ENCODE measurements at regions not wholly inside any gene's neighbourhood (a gene's known extent, or its start where the extent isn't known, plus 50 kb on each side); places are given as distances from the start of the nearest gene placed in this dataset.

DNA sequence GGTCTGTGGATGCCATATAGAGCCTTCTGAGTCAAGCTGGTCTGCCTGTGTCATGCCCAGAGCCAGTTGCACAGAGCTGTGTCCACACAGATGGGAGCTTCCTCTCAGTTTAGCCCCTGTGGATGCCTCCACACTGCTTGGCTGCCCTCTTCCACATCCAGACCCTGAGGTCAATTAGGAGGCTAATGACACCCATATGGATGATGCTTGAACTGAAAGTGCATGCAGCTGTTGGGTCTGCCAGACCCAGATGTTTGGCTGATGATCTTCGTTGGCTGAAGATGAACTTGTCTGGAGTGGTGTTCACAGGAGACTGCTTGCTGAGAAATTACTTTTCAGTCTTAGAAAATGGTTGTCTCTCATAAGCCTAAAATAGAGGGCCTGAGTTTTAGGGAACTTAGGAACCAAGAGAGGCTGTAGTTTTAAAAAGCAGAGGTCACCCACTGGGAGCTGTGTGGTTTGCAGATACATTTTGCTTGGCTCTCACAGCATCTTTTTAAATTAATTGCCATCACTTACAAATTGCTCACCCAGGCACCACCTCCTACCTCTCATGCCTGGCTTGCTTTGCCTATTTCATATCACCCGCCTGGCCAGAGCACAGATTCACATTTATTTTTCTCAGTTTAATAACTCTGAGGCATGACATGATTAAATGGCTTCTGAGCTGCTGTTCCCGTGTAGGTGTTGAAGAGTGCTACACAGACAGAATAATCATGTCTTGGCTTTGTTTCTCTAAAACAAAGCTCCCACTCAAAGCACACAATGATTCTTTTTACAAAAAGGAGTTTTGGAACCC lies 176.1 kb downstream of the MINAR1 start:
- POLR2A ChIA-PET, result no interaction called here

DNA sequence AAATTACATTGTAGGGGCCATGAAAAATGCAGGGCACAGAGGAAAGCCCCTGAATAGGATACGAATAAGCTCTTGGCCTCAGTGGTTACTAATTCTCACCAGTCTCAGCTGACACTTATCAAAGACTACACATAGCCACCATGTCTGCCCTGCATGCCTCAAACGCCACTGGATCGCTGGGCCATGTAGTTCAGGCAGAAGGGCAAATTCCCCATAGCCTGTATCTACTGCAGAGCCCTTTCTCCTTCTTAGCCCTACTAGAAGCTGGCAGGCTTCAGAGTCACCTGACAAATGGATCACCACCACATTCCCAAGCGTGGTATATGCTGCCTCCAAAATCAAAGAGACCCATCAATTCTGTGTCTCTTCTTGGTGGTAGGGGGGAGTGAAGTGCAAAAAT lies 177.4 kb downstream of the MINAR1 start:
- no peak overlapping the region for H3K4me3 ChIP-seq (ENCODE audit: low read depth, low read length)
- no peaks in the 10 kb centered on the region for H3K36me3 ChIP-seq (ENCODE audit: control insufficient read depth in 2 of 2, insufficient read depth in 1 of 2, low read length in 2 of 2)
- no peak overlapping the region for H3K27ac ChIP-seq (ENCODE audit: extremely low read depth, low read depth, low read length)
- H3K4me1 ChIP-seq (ENCODE audit: control insufficient read depth, insufficient read depth, low read length), result no peaks in the 10 kb centered on the region
- no peak for TF ChIP-seq ZBTB21 (tag by site-specific recombination; IDR thresholded peaks at IDR 0.05)
- no peak for TF ChIP-seq PRDM2 (tag by site-specific recombination; IDR thresholded peaks at IDR 0.05; ENCODE audit: borderline replicate concordance)
- TF ChIP-seq ZNF433 (tag by site-specific recombination; IDR thresholded peaks at IDR 0.05; ENCODE audit: low read depth), result no peak
- no peak for TF ChIP-seq MZF1 (tag by site-specific recombination; IDR thresholded peaks at IDR 0.05; ENCODE audit: borderline replicate concordance)
- TF ChIP-seq TCF7L2 (IDR thresholded peaks at IDR 0.05; ENCODE audit: borderline replicate concordance, low read depth, low read length), result no peak
- TF ChIP-seq EGR2 (tag by site-specific recombination; IDR thresholded peaks at IDR 0.05; ENCODE audit: low read depth), result no peak
- TF ChIP-seq ZNF175 (tag by site-specific recombination; IDR thresholded peaks at IDR 0.05), result no peak
- ChIA-PET POLR2A (no interaction called here), CTCF (interaction anchor here (0.7 to 2.2 kb wide), 2 partner anchors 228 to 246 kb away, joined by 3 to 12 read pairs; no protein-coding TSS in a partner anchor)
- H3K9me3 ChIP-seq (ENCODE audit: control insufficient read depth, insufficient read depth, low read depth, low read length), result no peaks in the 10 kb centered on the region

More for the DNA sequence above, 176.1 kb downstream of the MINAR1 start:
- no peaks in the 10 kb centered on the region for H3K9me3 ChIP-seq (ENCODE audit: control insufficient read depth, insufficient read depth, low read depth, low read length)
- CTCF ChIA-PET, result interaction anchor here (0.6 to 1.6 kb wide), 3 partner anchors 11 to 539 kb away, joined by 3 to 14 read pairs (median 3); no protein-coding TSS in a partner anchor
- no peak overlapping the region for H3K4me3 ChIP-seq (ENCODE audit: low read depth, low read length)
- H3K36me3 ChIP-seq (ENCODE audit: control insufficient read depth in 2 of 2, insufficient read depth in 1 of 2, low read length in 2 of 2), result no peaks in the 10 kb centered on the region
- no peaks in the 10 kb centered on the region for H3K4me1 ChIP-seq (ENCODE audit: control insufficient read depth, insufficient read depth, low read length)
- no peak for TF ChIP-seq ZNF24 (tag by site-specific recombination; IDR thresholded peaks at IDR 0.05)
- no peak for TF ChIP-seq MEIS1 (CRISPR knock-in tag; IDR thresholded peaks at IDR 0.05; ENCODE audit: borderline replicate concordance)
- TF ChIP-seq ZNF555 (tag by site-specific recombination; conservative IDR thresholded peaks at IDR 0.05), result no peak
- TF ChIP-seq ZNF112 (tag by site-specific recombination; IDR thresholded peaks at IDR 0.05), result no peak
- TF ChIP-seq PRDM10 (tag by site-specific recombination; IDR thresholded peaks at IDR 0.05), result no peak
- no peak for TF ChIP-seq FEZF1 (tag by site-specific recombination; IDR thresholded peaks at IDR 0.05)
- TF ChIP-seq ZFP41 (tag by site-specific recombination; IDR thresholded peaks at IDR 0.05; ENCODE audit: borderline replicate concordance), result no peak
- TF ChIP-seq HOXD13 (CRISPR knock-in tag; IDR thresholded peaks at IDR 0.05; ENCODE audit: borderline replicate concordance), result no peak
- TF ChIP-seq ZNF266 (tag by site-specific recombination; IDR thresholded peaks at IDR 0.05; ENCODE audit: low read depth), result no peak
- no peak for TF ChIP-seq ZNF169 (tag by site-specific recombination; IDR thresholded peaks at IDR 0.05)
- TF ChIP-seq, protein P1, sequence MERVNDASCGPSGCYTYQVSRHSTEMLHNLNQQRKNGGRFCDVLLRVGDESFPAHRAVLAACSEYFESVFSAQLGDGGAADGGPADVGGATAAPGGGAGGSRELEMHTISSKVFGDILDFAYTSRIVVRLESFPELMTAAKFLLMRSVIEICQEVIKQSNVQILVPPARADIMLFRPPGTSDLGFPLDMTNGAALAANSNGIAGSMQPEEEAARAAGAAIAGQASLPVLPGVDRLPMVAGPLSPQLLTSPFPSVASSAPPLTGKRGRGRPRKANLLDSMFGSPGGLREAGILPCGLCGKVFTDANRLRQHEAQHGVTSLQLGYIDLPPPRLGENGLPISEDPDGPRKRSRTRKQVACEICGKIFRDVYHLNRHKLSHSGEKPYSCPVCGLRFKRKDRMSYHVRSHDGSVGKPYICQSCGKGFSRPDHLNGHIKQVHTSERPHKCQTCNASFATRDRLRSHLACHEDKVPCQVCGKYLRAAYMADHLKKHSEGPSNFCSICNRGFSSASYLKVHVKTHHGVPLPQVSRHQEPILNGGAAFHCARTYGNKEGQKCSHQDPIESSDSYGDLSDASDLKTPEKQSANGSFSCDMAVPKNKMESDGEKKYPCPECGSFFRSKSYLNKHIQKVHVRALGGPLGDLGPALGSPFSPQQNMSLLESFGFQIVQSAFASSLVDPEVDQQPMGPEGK (tag by site-specific recombination; IDR thresholded peaks at IDR 0.05), result no peak
- H3K27ac ChIP-seq (ENCODE audit: extremely low read depth, low read depth, low read length), result no peak overlapping the region
